ENCODE measurements at regions not wholly inside any gene's neighbourhood (a gene's known extent, or its start where the extent isn't known, plus 50 kb on each side); places are given as distances from the start of the nearest gene placed in this dataset.

DNA sequence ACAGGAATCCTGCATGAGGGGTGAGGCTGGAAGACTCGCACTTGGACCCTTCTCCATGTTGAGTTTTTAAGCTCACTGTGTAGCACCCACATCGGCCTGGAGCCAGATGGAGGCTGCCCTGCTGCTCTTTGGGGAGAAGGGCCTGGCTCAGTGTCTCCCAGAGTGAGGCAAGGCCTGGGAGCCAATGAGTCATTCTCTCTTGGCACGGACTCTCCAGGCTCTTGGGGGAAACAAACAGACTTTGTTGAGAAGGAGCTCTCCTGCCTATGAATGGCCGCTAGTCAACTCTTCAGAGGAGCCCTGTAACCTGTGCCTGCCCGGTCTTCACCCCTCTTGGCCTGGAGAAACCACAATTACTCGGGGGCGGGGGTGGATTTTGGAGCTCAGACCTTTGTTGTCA lies 50.8 kb upstream of the MAF start:
- Mint-ChIP-seq H3K27me3 (ENCODE audit: low read depth in 3 of 3) (peaks cover 0 to 4% (median 2%) of the 10 kb centered on the region in 3 donors), H3K36me3 (no peaks in the 10 kb centered on the region), H3K4me3 (no peak overlapping the region), H3K9me3 (no peaks in the 10 kb centered on the region), H3K27ac (no peak overlapping the region), H3K4me1 (no peaks in the 10 kb centered on the region)
- no peak for DNase-seq
